Fibroblast of lung (primary cell): ENCODE measurements at regions not wholly inside any gene's neighbourhood (a gene's known extent, or its start where the extent isn't known, plus 50 kb on each side); places are given as distances from the start of the nearest gene placed in this dataset.

Experiments used
- DNase-seq, 2 donors: peaks; one replicate each; pipeline versions ENCODE4 v3.0.0 to v3.0.0-alpha.2; 2010; ENCODE audit warnings: low read depth in 2 of 2
- H2AFZ ChIP-seq: 2 replicates; pipeline ENCODE4 v1.5.1; 2012; ENCODE audit warnings: low read length, control low read depth, inconsistent platforms
- H3K27ac ChIP-seq: 2 replicates; pipeline ENCODE4 v1.5.1; 2011; ENCODE audit warnings: low read length, control low read depth; ENCODE audit not compliant: insufficient read depth
- H3K27me3 ChIP-seq: 2 replicates; pipeline ENCODE4 v1.5.1; 2011; ENCODE audit warnings: mild to moderate bottlenecking, low read length; ENCODE audit not compliant: control insufficient read depth, insufficient read depth
- H3K36me3 ChIP-seq: 2 replicates; pipeline ENCODE4 v1.5.1; 2011; ENCODE audit warnings: low read length; ENCODE audit not compliant: control insufficient read depth, insufficient read depth
- H3K4me1 ChIP-seq: 2 replicates; pipeline ENCODE4 v1.5.1; 2011; ENCODE audit warnings: low read length; ENCODE audit not compliant: control insufficient read depth, insufficient read depth; ENCODE audit errors: extremely low read depth
- H3K4me2 ChIP-seq: 2 replicates; pipeline ENCODE4 v1.5.1; 2011; ENCODE audit warnings: low read length, control low read depth; ENCODE audit not compliant: insufficient read depth; ENCODE audit errors: extremely low read depth
- H3K4me3 ChIP-seq, 4 experiments: fragments of 200-600 bp in 1 of 4; sonication (generic) in 1 of 4; replicated peaks in 1 of 4; 2 replicates each; pipeline ENCODE4 v1.5.1; 2011 to 2016; ENCODE audit warnings: low read length in 4 of 4, low read depth in 3 of 4, mild to moderate bottlenecking in 3 of 4, control low read depth in 2 of 4, inconsistent platforms in 1 of 4, mixed read lengths in 1 of 4; ENCODE audit not compliant: insufficient read depth in 1 of 4; ENCODE audit errors: control extremely low read depth in 1 of 4
- H3K79me2 ChIP-seq: 2 replicates; pipeline ENCODE4 v1.5.1; 2012; ENCODE audit warnings: mild to moderate bottlenecking, low read length, inconsistent platforms; ENCODE audit not compliant: control insufficient read depth, insufficient read depth
- H3K9ac ChIP-seq: 2 replicates; pipeline ENCODE4 v1.5.1; 2011; ENCODE audit warnings: mild to moderate bottlenecking, low read length, control low read depth; ENCODE audit not compliant: insufficient read depth
- H3K9me3 ChIP-seq: 2 replicates; pipeline ENCODE4 v1.5.1; 2012; ENCODE audit warnings: low read depth, low read length; ENCODE audit not compliant: control insufficient read depth, insufficient read depth
- H4K20me1 ChIP-seq: 2 replicates; pipeline ENCODE4 v1.5.1; 2011; ENCODE audit warnings: low read length; ENCODE audit not compliant: control insufficient read depth, insufficient read depth; ENCODE audit errors: extremely low read depth
- EZH2 ChIP-seq: IDR thresholded peaks from 2 replicates; pipeline ENCODE4 v1.5.1; 2012; ENCODE audit warnings: low read length, control low read depth, mild to moderate bottlenecking; ENCODE audit errors: missing control alignments
- TF ChIP-seq, protein P1 (sequence below), 2 donors: IDR thresholded peaks in 1 of 2; conservative IDR thresholded peaks in 1 of 2; 1 replicate in 1 of 2; 2 replicates in 1 of 2; pipeline ENCODE4 v1.5.1; 2011 to 2012; ENCODE audit warnings: low read length in 2 of 2, control low read depth in 1 of 2, inconsistent platforms in 1 of 2, low read depth in 1 of 2, mild to moderate bottlenecking in 1 of 2

DNA sequence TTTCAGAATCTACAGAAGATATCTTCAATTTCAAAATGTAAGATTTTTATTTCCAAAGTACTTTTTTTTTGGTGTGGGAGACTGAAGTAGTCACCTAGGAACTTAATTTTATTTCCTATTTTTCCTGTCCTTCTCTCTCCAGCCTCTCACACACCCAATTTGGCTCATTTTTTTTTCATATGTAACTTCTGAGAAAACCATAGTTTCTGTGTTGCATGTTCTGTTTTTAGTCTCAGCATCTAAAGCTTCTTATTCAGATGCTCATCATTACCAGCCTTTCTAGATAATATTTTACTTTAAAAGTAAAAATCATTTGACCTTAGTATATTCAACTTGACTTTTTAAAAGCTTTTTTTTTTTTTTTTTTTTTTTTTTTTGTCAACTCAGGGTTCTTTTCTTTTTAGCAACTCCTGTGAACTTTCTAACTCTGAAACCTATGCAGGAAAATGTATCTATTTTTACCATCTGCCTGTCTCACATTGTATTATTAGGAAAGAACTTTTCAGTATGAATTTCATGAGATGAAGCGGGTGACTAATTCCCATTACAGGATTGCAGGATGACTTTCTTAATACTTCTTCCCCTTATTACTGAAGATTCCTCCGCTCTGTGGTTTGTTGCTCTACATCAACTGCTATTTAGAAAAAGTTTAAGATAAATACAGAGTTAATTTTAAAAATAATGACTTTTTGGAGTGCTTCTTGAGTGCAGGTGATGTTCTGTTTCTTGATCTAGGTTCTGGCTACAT, 73.6 kb upstream of the LSM8 start:
- no peak for TF ChIP-seq EZH2
- TF ChIP-seq, protein P1, sequence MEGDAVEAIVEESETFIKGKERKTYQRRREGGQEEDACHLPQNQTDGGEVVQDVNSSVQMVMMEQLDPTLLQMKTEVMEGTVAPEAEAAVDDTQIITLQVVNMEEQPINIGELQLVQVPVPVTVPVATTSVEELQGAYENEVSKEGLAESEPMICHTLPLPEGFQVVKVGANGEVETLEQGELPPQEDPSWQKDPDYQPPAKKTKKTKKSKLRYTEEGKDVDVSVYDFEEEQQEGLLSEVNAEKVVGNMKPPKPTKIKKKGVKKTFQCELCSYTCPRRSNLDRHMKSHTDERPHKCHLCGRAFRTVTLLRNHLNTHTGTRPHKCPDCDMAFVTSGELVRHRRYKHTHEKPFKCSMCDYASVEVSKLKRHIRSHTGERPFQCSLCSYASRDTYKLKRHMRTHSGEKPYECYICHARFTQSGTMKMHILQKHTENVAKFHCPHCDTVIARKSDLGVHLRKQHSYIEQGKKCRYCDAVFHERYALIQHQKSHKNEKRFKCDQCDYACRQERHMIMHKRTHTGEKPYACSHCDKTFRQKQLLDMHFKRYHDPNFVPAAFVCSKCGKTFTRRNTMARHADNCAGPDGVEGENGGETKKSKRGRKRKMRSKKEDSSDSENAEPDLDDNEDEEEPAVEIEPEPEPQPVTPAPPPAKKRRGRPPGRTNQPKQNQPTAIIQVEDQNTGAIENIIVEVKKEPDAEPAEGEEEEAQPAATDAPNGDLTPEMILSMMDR (conservative IDR thresholded peaks at IDR 0.05 in 1 of 2, IDR thresholded peaks at IDR 0.05 in 1 of 2; ENCODE audit: low read depth in 1 of 2, low read length in 2 of 2): no peak
- Histone ChIP-seq H3K4me2 (no peak overlapping the region), H3K79me2 (no peaks in the 10 kb centered on the region), H3K4me3 (no peak overlapping the region), H3K27ac (no peak overlapping the region), H2AFZ (no peak overlapping the region), H3K9ac (no peak overlapping the region), H3K4me1 (no peaks in the 10 kb centered on the region), H4K20me1 (no peaks in the 10 kb centered on the region), H3K27me3 (no peaks in the 10 kb centered on the region), H3K9me3 (no peaks in the 10 kb centered on the region), H3K36me3 (no peaks in the 10 kb centered on the region)
- no peak for DNase-seq

DNA sequence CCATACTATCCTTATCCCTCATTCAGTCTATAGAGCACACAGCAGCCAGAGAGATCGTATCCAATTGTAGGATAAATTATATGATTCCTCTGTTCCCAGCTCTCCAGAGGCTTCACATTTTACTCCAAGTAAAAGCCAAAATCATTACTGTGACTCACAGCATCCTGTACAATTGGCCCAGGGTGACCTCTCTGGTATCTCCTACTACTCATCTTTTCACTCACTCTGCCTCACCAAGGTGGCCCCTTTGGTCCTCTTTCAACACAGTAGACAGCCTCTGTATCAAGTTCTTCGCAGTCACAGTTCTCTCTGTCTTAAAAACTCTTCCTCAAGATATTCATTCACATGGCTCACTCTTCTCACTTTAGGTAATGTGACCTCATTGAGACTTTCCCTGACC, 72.6 kb upstream of the LSM8 start:
- H3K27ac ChIP-seq: no peak overlapping the region
- no peak overlapping the region for H3K4me3 ChIP-seq
- no peak overlapping the region for H3K9ac ChIP-seq
- H3K4me1 ChIP-seq: no peaks in the 10 kb centered on the region
- no peaks in the 10 kb centered on the region for H3K27me3 ChIP-seq
- no peak for DNase-seq
- no peaks in the 10 kb centered on the region for H4K20me1 ChIP-seq
- no peak overlapping the region for H2AFZ ChIP-seq
- no peaks in the 10 kb centered on the region for H3K79me2 ChIP-seq
- no peaks in the 10 kb centered on the region for H3K9me3 ChIP-seq
- TF ChIP-seq, protein P1 (conservative IDR thresholded peaks at IDR 0.05 in 1 of 2, IDR thresholded peaks at IDR 0.05 in 1 of 2; ENCODE audit: low read depth in 1 of 2, low read length in 2 of 2): no peak
- TF ChIP-seq EZH2: no peak
- no peak overlapping the region for H3K4me2 ChIP-seq
- no peaks in the 10 kb centered on the region for H3K36me3 ChIP-seq

DNA sequence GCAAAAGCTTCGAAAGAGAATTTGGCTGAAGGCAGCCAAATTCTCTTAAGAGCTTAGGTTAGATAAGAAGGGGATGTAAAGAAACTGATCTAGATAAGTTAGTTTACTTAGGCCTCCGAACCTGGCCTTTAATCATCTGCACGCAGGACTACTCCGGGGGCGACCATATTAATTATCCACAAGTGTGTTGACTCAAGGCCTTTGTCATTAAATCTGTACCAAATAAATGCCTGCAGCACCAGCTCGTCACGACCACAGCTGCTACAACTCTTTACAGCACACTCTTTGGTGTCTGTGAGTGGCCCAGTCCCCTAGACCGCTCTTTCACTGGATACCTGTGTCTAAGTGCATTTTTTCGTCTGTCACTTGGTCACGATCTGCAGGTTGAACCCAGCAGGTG, 69.8 kb upstream of the LSM8 start:
- Histone ChIP-seq H3K27me3 (no peaks in the 10 kb centered on the region), H3K27ac (no peak overlapping the region), H3K9ac (no peak overlapping the region), H3K36me3 (no peaks in the 10 kb centered on the region), H3K4me3 (no peak overlapping the region), H3K4me1 (no peaks in the 10 kb centered on the region), H2AFZ (no peak overlapping the region), H3K9me3 (no peaks in the 10 kb centered on the region), H3K4me2 (no peak overlapping the region), H4K20me1 (no peaks in the 10 kb centered on the region), H3K79me2 (no peaks in the 10 kb centered on the region)
- TF ChIP-seq, protein P1 (conservative IDR thresholded peaks at IDR 0.05 in 1 of 2, IDR thresholded peaks at IDR 0.05 in 1 of 2; ENCODE audit: low read depth in 1 of 2, low read length in 2 of 2): no peak
- no peak for DNase-seq
